IMR-90 (cell line): ENCODE measurements at regions not wholly inside any gene's neighbourhood (a gene's known extent, or its start where the extent isn't known, plus 50 kb on each side); places are given as distances from the start of the nearest gene placed in this dataset.

Source experiments
- ATAC-seq: fragments of 200-7000 bp; cut with Tn5 transposase; 2 replicates; pipeline ENCODE4 v1.9.1; 2020; ENCODE audit warnings: low read depth, mild to moderate bottlenecking, moderate library complexity
- BruUV-seq: library from RNA; stranded (reverse); fragments of 400-500 nt; replicated peaks from 2 replicates; lab custom pipeline; 2021; lab: Mats Ljungman, UMichigan
- CTCF ChIA-PET: fragments of 300-600 bp; formaldehyde crosslinking; extraction: SDS; loops from one replicate; lab custom pipeline; 2021; ENCODE audit warnings: antibody characterized with exemption; lab: Yijun Ruan, JAX
- POLR2A ChIA-PET: fragments of 300-600 bp; sonication (Branson Sonifier 250); formaldehyde crosslinking; loops from one replicate; lab custom pipeline; 2022; ENCODE audit warnings: antibody characterized with exemption; ENCODE audit not compliant: unreplicated experiment; lab: Charles Lee
- DNase-seq: peaks from one replicate; pipeline ENCODE4 v3.0.0; 2013
- H2AFZ ChIP-seq: replicated peaks from 2 replicates; pipeline ENCODE3; 2013; ENCODE audit warnings: low read length, mild to moderate bottlenecking; ENCODE audit not compliant: poor library complexity
- H2AK5ac ChIP-seq: 2 replicates; pipeline ENCODE4 v1.6.1; 2013; ENCODE audit warnings: low read depth, low read length, inconsistent platforms
- H2AK9ac ChIP-seq: replicated peaks from 2 replicates; pipeline ENCODE3; 2013; ENCODE audit warnings: mild to moderate bottlenecking, low read depth, low read length, moderate library complexity; ENCODE audit not compliant: poor library complexity
- H2BK120ac ChIP-seq: 2 replicates; pipeline ENCODE4 v1.6.1; 2013; ENCODE audit warnings: low read depth, low read length, inconsistent platforms
- H2BK15ac ChIP-seq: 3 replicates; pipeline ENCODE4 v1.6.1; 2013; ENCODE audit warnings: low read depth, low read length, inconsistent platforms
- H2BK20ac ChIP-seq: 2 replicates; pipeline ENCODE4 v1.6.1; 2013; ENCODE audit warnings: low read depth, mild to moderate bottlenecking, inconsistent platforms, low read length, moderate library complexity
- H2BK5ac ChIP-seq: 2 replicates; pipeline ENCODE4 v1.6.1; 2013; ENCODE audit warnings: mild to moderate bottlenecking, low read depth, low read length, inconsistent platforms; ENCODE audit not compliant: poor library complexity, severe bottlenecking
- H3K14ac ChIP-seq: replicated peaks from 2 replicates; pipeline ENCODE4 v1.6.1; 2013; ENCODE audit warnings: low read depth, low read length, inconsistent platforms
- H3K18ac ChIP-seq: 2 replicates; pipeline ENCODE4 v1.6.1; 2013; ENCODE audit warnings: low read depth, low read length, control low read depth
- H3K23ac ChIP-seq: 2 replicates; pipeline ENCODE4 v1.6.1; 2013; ENCODE audit warnings: low read depth, low read length, inconsistent platforms
- H3K27ac ChIP-seq: 2 replicates; pipeline ENCODE4 v1.5.1; 2013; ENCODE audit warnings: mild to moderate bottlenecking, control low read depth, low read length; ENCODE audit not compliant: insufficient read depth
- H3K27me3 ChIP-seq: 2 replicates; pipeline ENCODE4 v1.6.1; 2013; ENCODE audit warnings: low read length; ENCODE audit not compliant: control insufficient read depth, insufficient read depth
- H3K36me3 ChIP-seq: 2 replicates; pipeline ENCODE4 v1.6.1; 2013; ENCODE audit warnings: low read length, mixed read lengths; ENCODE audit not compliant: control insufficient read depth, insufficient read depth
- H3K4ac ChIP-seq: 2 replicates; pipeline ENCODE4 v1.6.1; 2013; ENCODE audit warnings: low read depth, low read length, inconsistent platforms
- H3K4me1 ChIP-seq: 2 replicates; pipeline ENCODE4 v1.6.1; 2013; ENCODE audit warnings: low read length, mixed read lengths; ENCODE audit not compliant: control insufficient read depth, insufficient read depth
- H3K4me2 ChIP-seq: 2 replicates; pipeline ENCODE4 v1.6.1; 2013; ENCODE audit warnings: low read depth, mild to moderate bottlenecking, control low read depth, low read length, moderate library complexity
- H3K4me3 ChIP-seq: 2 replicates; pipeline ENCODE4 v1.5.1; 2013; ENCODE audit warnings: low read depth, mild to moderate bottlenecking, control low read depth, low read length, moderate library complexity; ENCODE audit not compliant: insufficient read depth
- H3K56ac ChIP-seq: 2 replicates; pipeline ENCODE4 v1.6.1; 2013; ENCODE audit warnings: low read length, inconsistent platforms; ENCODE audit not compliant: insufficient read depth; ENCODE audit errors: extremely low read depth
- H3K79me1 ChIP-seq, 2 experiments: 2 replicates each; pipeline ENCODE4 v1.6.1; 2013; ENCODE audit warnings: low read length in 2 of 2, inconsistent platforms in 1 of 2, low read depth in 1 of 2
- H3K9ac ChIP-seq: 2 replicates; pipeline ENCODE4 v1.6.1; 2013; ENCODE audit warnings: low read depth, low read length, control low read depth
- H3K9me1 ChIP-seq: 2 replicates; pipeline ENCODE4 v1.6.1; 2013; ENCODE audit warnings: low read length, inconsistent platforms; ENCODE audit not compliant: insufficient read depth
- H3K9me3 ChIP-seq: 2 replicates; pipeline ENCODE4 v1.6.1; 2013; ENCODE audit warnings: low read length; ENCODE audit not compliant: control insufficient read depth, insufficient read depth
- H4K20me1 ChIP-seq: 2 replicates; pipeline ENCODE4 v1.6.1; 2013; ENCODE audit warnings: low read length, inconsistent platforms; ENCODE audit not compliant: insufficient read depth
- H4K5ac ChIP-seq: 2 replicates; pipeline ENCODE4 v1.6.1; 2013; ENCODE audit warnings: mild to moderate bottlenecking, low read depth, low read length, control low read depth
- H4K8ac ChIP-seq, 2 experiments: 2 replicates each; pipeline ENCODE4 v1.6.1; 2013; ENCODE audit warnings: low read depth in 2 of 2, low read length in 2 of 2, control low read depth in 1 of 2, inconsistent platforms in 1 of 2
- H4K91ac ChIP-seq: 2 replicates; pipeline ENCODE4 v1.6.1; 2013; ENCODE audit warnings: low read depth, low read length, inconsistent platforms; ENCODE audit not compliant: insufficient read depth
- CHD1 ChIP-seq: IDR thresholded peaks from 2 replicates; pipeline ENCODE4 v1.6.1; 2012; ENCODE audit warnings: low read depth, low read length, improper control_type of control experiment
- CTCF ChIP-seq: conservative IDR thresholded peaks from 2 replicates; pipeline ENCODE4 v1.5.1; 2012; ENCODE audit warnings: mild to moderate bottlenecking, low read depth, low read length, improper control_type of control experiment
- MAFK ChIP-seq: IDR thresholded peaks from 2 replicates; pipeline ENCODE4 v1.6.1; 2012; ENCODE audit warnings: low read depth, low read length, improper control_type of control experiment
- NFE2L2 ChIP-seq: fragments of 150-350 bp; IDR thresholded peaks from 2 replicates; pipeline ENCODE4 v1.6.1; 2016; ENCODE audit warnings: low read depth, mild to moderate bottlenecking, low read length
- POLR2A ChIP-seq: IDR thresholded peaks from 2 replicates; pipeline ENCODE4 v1.6.1; 2012; ENCODE audit warnings: mild to moderate bottlenecking, low read depth, low read length
- RAD21 ChIP-seq: IDR thresholded peaks from 2 replicates; pipeline ENCODE4 v1.6.1; 2012; ENCODE audit warnings: low read length, improper control_type of control experiment
- RCOR1 ChIP-seq: IDR thresholded peaks from 2 replicates; pipeline ENCODE4 v1.6.1; 2012; ENCODE audit warnings: mild to moderate bottlenecking, low read length, improper control_type of control experiment; ENCODE audit not compliant: insufficient replicate concordance
- WGBS, 2 experiments: methylation state at CpG; one replicate each; pipeline versions ENCODE4 v1.1.5 to v1.1.7; 2013; ENCODE audit warnings: missing lambda C conversion rate in 2 of 2; ENCODE audit not compliant: insufficient read length in 1 of 2; ENCODE audit errors: extremely low coverage in 2 of 2; 5-methylcytosine and 5-hydroxymethylcytosine counted together
- dilution Hi-C: fragments of 300-500 bp; cut with HindIII; formaldehyde crosslinking; loops from one replicate; pipeline ENCODE4 v1.14.3; 2018; ENCODE audit warnings: low sequenced_read_pairs; ENCODE audit not compliant: unreplicated experiment
- in situ Hi-C: fragments of 300-500 bp; cut with MboI; formaldehyde crosslinking; loops from 3 replicates; pipeline ENCODE4 v1.14.3; 2019; ENCODE audit warnings: low sequenced_read_pairs, inconsistent platforms, mixed read lengths
- intact Hi-C: fragments of 100-400 bp; cut with micrococcal nuclease; formaldehyde crosslinking; loops from 2 replicates; pipeline ENCODE4 v1.10.0; 2022

- no peaks in the 10 kb centered on the region for H4K20me1 ChIP-seq
- peak overlapping the region; percentile 72; the same call in 1 of the 2 replicates for H2AK5ac ChIP-seq
- H2BK120ac ChIP-seq = no peak overlapping the region
- no peak overlapping the region for H2AFZ ChIP-seq
- H3K4me1 ChIP-seq = peaks cover 6% of the 10 kb centered on the region; the same call in 1 of the 2 replicates
- no peak overlapping the region for H2AK9ac ChIP-seq
- no peak overlapping the region for H2BK20ac ChIP-seq
- H3K36me3 ChIP-seq = no peaks in the 10 kb centered on the region
- intact Hi-C loops (no loop called here), dilution Hi-C loops (no loop called here), in situ Hi-C loops (no loop called here)
- no peaks in the 10 kb centered on the region for H3K9me3 ChIP-seq
- CTCF ChIA-PET = no interaction called here
- no peak overlapping the region for H3K4ac ChIP-seq
- no peak for ATAC-seq
- no TSS peak for BruUV-seq
- no peak overlapping the region for H4K8ac ChIP-seq
- DNase-seq = no peak
- H3K23ac ChIP-seq = no peak overlapping the region
- H4K91ac ChIP-seq = no peak overlapping the region; the same call in 1 of the 2 replicates
- no CpG with 5 or more reads among the region's 1 CpG for WGBS, 2 experiments
- no peak overlapping the region for H3K4me3 ChIP-seq
- H2BK5ac ChIP-seq = no peak overlapping the region
- no peak overlapping the region for H3K27ac ChIP-seq
- H3K4me2 ChIP-seq = no peak overlapping the region
- H4K5ac ChIP-seq = no peak overlapping the region
- no peak overlapping the region for H3K56ac ChIP-seq
- peaks cover 4% of the 10 kb centered on the region for H3K9me1 ChIP-seq
- H3K27me3 ChIP-seq = no peaks in the 10 kb centered on the region
- no peak overlapping the region for H3K9ac ChIP-seq
- H2BK15ac ChIP-seq = peak overlapping the region; percentile 71; the same call in 2 of the 3 replicates
- POLR2A ChIA-PET = no interaction called here
- H3K79me1 ChIP-seq = no peaks in the 10 kb centered on the region
- TF ChIP-seq CTCF = no peak
- TF ChIP-seq RCOR1 = no peak
- no peak for TF ChIP-seq POLR2A
- TF ChIP-seq NFE2L2 = no peak
- TF ChIP-seq RAD21 = no peak
- no peak for TF ChIP-seq MAFK
- no peak for TF ChIP-seq CHD1
- no peak overlapping the region; the same call in none of the 2 replicates for H3K14ac ChIP-seq
- no peak overlapping the region for H3K18ac ChIP-seq
Measured at GRCh38 chr6:134594881-134595280, 277.0 kb upstream of the SGK1 start.
